AG09309 (cell line): ENCODE measurements at regions not wholly inside any gene's neighbourhood (a gene's known extent, or its start where the extent isn't known, plus 50 kb on each side); places are given as distances from the start of the nearest gene placed in this dataset.

Experiments used
- DNase-seq: peaks from one replicate; pipeline ENCODE4 v3.0.0-alpha.2; 2010; ENCODE audit warnings: low read depth
- H3K4me3 ChIP-seq: 2 replicates; pipeline ENCODE4 v1.5.1; 2011; ENCODE audit warnings: mild to moderate bottlenecking, low read depth, low read length, moderate library complexity; ENCODE audit not compliant: control insufficient read depth
- CTCF ChIP-seq: IDR thresholded peaks from 2 replicates; pipeline ENCODE4 v1.5.1; 2011; ENCODE audit warnings: mild to moderate bottlenecking, low read depth, low read length, inconsistent platforms; ENCODE audit not compliant: insufficient read depth, control insufficient read depth; ENCODE audit errors: missing control alignments

- DNase-seq, result no peak
- no peak for TF ChIP-seq CTCF
- no peak overlapping the region for H3K4me3 ChIP-seq
These were observed 142.9 kb upstream of the SH3BP4 start for GRCh38 chr2:234808907-234809306.

- DNase-seq, result no peak
- no peak for TF ChIP-seq CTCF
- no peak overlapping the region for H3K4me3 ChIP-seq
These were observed 145.0 kb upstream of the SH3BP4 start for GRCh38 chr2:234806818-234807217.

- DNase-seq, result no peak
- H3K4me3 ChIP-seq, result no peak overlapping the region
- no peak for TF ChIP-seq CTCF
These were observed 146.0 kb upstream of the SH3BP4 start for GRCh38 chr2:234805836-234806235.

GRCh38 chr2:234804704-234805103 lies 147.1 kb upstream of the SH3BP4 start:
- no peak for TF ChIP-seq CTCF
- DNase-seq, result no peak
- no peak overlapping the region for H3K4me3 ChIP-seq

- no peak for TF ChIP-seq CTCF
- no peak for DNase-seq
- no peak overlapping the region for H3K4me3 ChIP-seq
These were observed 149.0 kb upstream of the SH3BP4 start for GRCh38 chr2:234802845-234803171.

GRCh38 chr2:234802071-234802844 lies 149.6 kb upstream of the SH3BP4 start:
- no peak for DNase-seq

More at GRCh38 chr2:234802071-234802844, 149.6 kb upstream of the SH3BP4 start:
- no peak overlapping the region for H3K4me3 ChIP-seq
- no peak for TF ChIP-seq CTCF
